SK-N-SH (cell line): ENCODE measurements at regions not wholly inside any gene's neighbourhood (a gene's known extent, or its start where the extent isn't known, plus 50 kb on each side); places are given as distances from the start of the nearest gene placed in this dataset.

Experiments used
- CTCF ChIA-PET: fragments of 300-600, 350-600 bp; formaldehyde crosslinking; extraction: SDS; loops from one replicate; lab custom pipeline; 2021; lab: Yijun Ruan, JAX
- POLR2A ChIA-PET: fragments of 350-600 bp; sonication (Branson Sonifier 250); formaldehyde crosslinking; extraction: SDS; loops from one replicate; lab custom pipeline; 2020; ENCODE audit warnings: antibody characterized with exemption, inconsistent platforms; lab: Yijun Ruan, JAX
- DNase-seq: peaks from one replicate; pipeline ENCODE4 v3.0.0; 2012
- H2AFZ ChIP-seq: fragments of 200-600 bp; sonication (generic); 2 replicates; pipeline ENCODE4 v1.8.1; 2016; ENCODE audit warnings: antibody characterized with exemption, mild to moderate bottlenecking, low read depth
- H3F3A ChIP-seq: fragments of 200-600 bp; sonication (generic); replicated peaks from 2 replicates; pipeline ENCODE3; 2016; ENCODE audit warnings: antibody characterized with exemption, mild to moderate bottlenecking; ENCODE audit not compliant: insufficient read depth
- H3K27ac ChIP-seq, 2 experiments: fragments of 200-500 bp in 1 of 2; fragments of 200-600 bp in 1 of 2; sonication (Bioruptor generic) in 1 of 2; sonication (generic), shearing (Covaris generic) in 1 of 2; 2 replicates each; pipeline versions ENCODE4 v1.5.1 to v1.6.1; 2014 to 2016; ENCODE audit warnings: low read depth in 2 of 2, inconsistent platforms in 1 of 2, low read length in 1 of 2, mild to moderate bottlenecking in 1 of 2, mixed read lengths in 1 of 2
- H3K27me3 ChIP-seq: fragments of 200-600 bp; sonication (generic), shearing (Covaris generic); 2 replicates; pipeline ENCODE4 v1.6.1; 2016; ENCODE audit warnings: mixed run types; ENCODE audit not compliant: insufficient read depth
- H3K36me3 ChIP-seq, 2 experiments: fragments of 200-500 bp in 1 of 2; fragments of 200-600 bp in 1 of 2; sonication (Bioruptor generic) in 1 of 2; sonication (generic) in 1 of 2; replicated peaks in 1 of 2; 2 replicates each; pipeline versions ENCODE3 to v1.5.1; 2014 to 2016; ENCODE audit warnings: low read length in 1 of 2, mild to moderate bottlenecking in 1 of 2; ENCODE audit not compliant: insufficient read depth in 2 of 2, control insufficient read depth in 1 of 2
- H3K4me1 ChIP-seq, 2 experiments: fragments of 200-500 bp in 1 of 2; fragments of 200-600 bp in 1 of 2; sonication (Bioruptor generic) in 1 of 2; sonication (generic), shearing (Covaris generic) in 1 of 2; 2 replicates each; pipeline versions ENCODE4 v1.5.1 to v1.6.1; 2014 to 2016; ENCODE audit warnings: low read depth in 1 of 2, low read length in 1 of 2, mixed run types in 1 of 2; ENCODE audit not compliant: insufficient read depth in 2 of 2, control insufficient read depth in 1 of 2
- H3K4me2 ChIP-seq: fragments of 200-600 bp; sonication (generic), shearing (Covaris generic); 2 replicates; pipeline ENCODE4 v1.6.1; 2017; ENCODE audit warnings: mixed run types
- H3K4me3 ChIP-seq, 2 experiments: fragments of 200-500 bp in 1 of 2; fragments of 200-600 bp in 1 of 2; sonication (Bioruptor generic) in 1 of 2; sonication (generic), shearing (Covaris generic) in 1 of 2; 2 replicates each; pipeline versions ENCODE4 v1.5.1 to v1.8.1; 2014 to 2016; ENCODE audit warnings: low read depth in 2 of 2, inconsistent platforms in 1 of 2, low read length in 1 of 2, mild to moderate bottlenecking in 1 of 2, mixed read lengths in 1 of 2, moderate library complexity in 1 of 2
- H3K79me2 ChIP-seq: fragments of 200-600 bp; sonication (generic); 2 replicates; pipeline ENCODE4 v1.8.1; 2017; ENCODE audit warnings: mild to moderate bottlenecking; ENCODE audit not compliant: insufficient read depth
- H3K9ac ChIP-seq: fragments of 200-600 bp; sonication (generic); 2 replicates; pipeline ENCODE4 v1.6.1; 2017; ENCODE audit warnings: mixed run types
- H3K9me2 ChIP-seq: fragments of 200-600 bp; sonication (generic); 2 replicates; pipeline ENCODE4 v1.6.1; 2017; ENCODE audit warnings: mixed run types
- H3K9me3 ChIP-seq: fragments of 200-600 bp; sonication (generic); 2 replicates; pipeline ENCODE4 v1.6.1; 2017; ENCODE audit warnings: mixed run types, mild to moderate bottlenecking, moderate library complexity
- H4K20me1 ChIP-seq: fragments of 200-600 bp; sonication (generic); 2 replicates; pipeline ENCODE4 v1.6.1; 2017; ENCODE audit warnings: mild to moderate bottlenecking, mixed run types; ENCODE audit not compliant: insufficient read depth
- CHD2 ChIP-seq: fragments of 150-350 bp; IDR thresholded peaks from 2 replicates; pipeline ENCODE4 v1.6.1; 2018; ENCODE audit warnings: low read length; ENCODE audit not compliant: partially characterized antibody
- CTCF ChIP-seq: fragments of 200-600 bp; sonication (generic); IDR thresholded peaks from 2 replicates; pipeline ENCODE4 v1.6.1; 2017; ENCODE audit warnings: antibody characterized with exemption, mild to moderate bottlenecking, moderate library complexity
- ELF1 ChIP-seq: IDR thresholded peaks from 2 replicates; pipeline ENCODE4 v1.4.0; 2012
- EP300 ChIP-seq, 2 experiments: IDR thresholded peaks; 2 replicates each; pipeline versions ENCODE4 v1.4.0 to v1.6.1; 2012; ENCODE audit warnings: borderline replicate concordance in 1 of 2, low read depth in 1 of 2, low read length in 1 of 2
- EZH2phosphoT487 ChIP-seq: fragments of 200-600 bp; sonication (generic); IDR thresholded peaks from 2 replicates; pipeline ENCODE4 v1.6.1; 2017; ENCODE audit warnings: low read depth, mixed run types, mild to moderate bottlenecking, antibody characterized with exemption, moderate library complexity, borderline replicate concordance
- IRF3 ChIP-seq: fragments of 150-350 bp; IDR thresholded peaks from 2 replicates; pipeline ENCODE4 v1.6.1; 2016; ENCODE audit warnings: mild to moderate bottlenecking, low read depth, low read length
- MAX ChIP-seq: IDR thresholded peaks from 2 replicates; pipeline ENCODE4 v1.4.0; 2012; ENCODE audit warnings: low read depth
- MEF2A ChIP-seq: IDR thresholded peaks from 2 replicates; pipeline ENCODE4 v1.4.0; 2012; ENCODE audit warnings: low read depth, borderline replicate concordance
- MXI1 ChIP-seq: IDR thresholded peaks from 2 replicates; pipeline ENCODE4 v1.6.1; 2012; ENCODE audit warnings: mild to moderate bottlenecking, low read depth, low read length, improper control_type of control experiment
- NRF1 ChIP-seq: IDR thresholded peaks from 2 replicates; pipeline ENCODE4 v1.6.1; 2012; ENCODE audit warnings: low read depth, mild to moderate bottlenecking, low read length
- PBX3 ChIP-seq: IDR thresholded peaks from 2 replicates; pipeline ENCODE4; 2012
- POLR2AphosphoS5 ChIP-seq: IDR thresholded peaks from 2 replicates; pipeline ENCODE4 v1.6.1; 2012; ENCODE audit warnings: low read depth, low read length
- RAD21 ChIP-seq: IDR thresholded peaks from 2 replicates; pipeline ENCODE4 v1.6.1; 2012; ENCODE audit warnings: mild to moderate bottlenecking, low read length
- RCOR1 ChIP-seq: fragments of 150-350 bp; IDR thresholded peaks from 2 replicates; pipeline ENCODE4 v1.6.1; 2017; ENCODE audit warnings: antibody characterized with exemption, low read length
- RXRA ChIP-seq: IDR thresholded peaks from 2 replicates; pipeline ENCODE4 v1.4.0; 2012; ENCODE audit warnings: low read depth, mild to moderate bottlenecking, borderline replicate concordance
- SIN3A ChIP-seq: IDR thresholded peaks from 2 replicates; pipeline ENCODE4 v1.6.1; 2012; ENCODE audit warnings: low read depth, mild to moderate bottlenecking, low read length, moderate library complexity, borderline replicate concordance
- SMC3 ChIP-seq: IDR thresholded peaks from 2 replicates; pipeline ENCODE4 v1.6.1; 2012; ENCODE audit warnings: low read depth, low read length, improper control_type of control experiment
- TAF1 ChIP-seq: IDR thresholded peaks from 2 replicates; pipeline ENCODE4 v1.6.1; 2012; ENCODE audit warnings: low read depth, mild to moderate bottlenecking, low read length, moderate library complexity, borderline replicate concordance
- TCF12 ChIP-seq: IDR thresholded peaks from 2 replicates; pipeline ENCODE4 v1.4.0; 2012
- TEAD4 ChIP-seq: IDR thresholded peaks from 2 replicates; pipeline ENCODE4 v1.4.0; 2012; ENCODE audit warnings: mild to moderate bottlenecking, borderline replicate concordance; ENCODE audit not compliant: insufficient read depth
- USF1 ChIP-seq: IDR thresholded peaks from 2 replicates; pipeline ENCODE4 v1.4.0; 2012; ENCODE audit warnings: low read depth, borderline replicate concordance
- WGBS: methylation state at CpG from one replicate; pipeline ENCODE4 v1.1.6; 2017; ENCODE audit warnings: low lambda C conversion rate; 5-methylcytosine and 5-hydroxymethylcytosine counted together

- TF ChIP-seq TAF1 (no peak), RAD21 (no peak), TCF12 (no peak), POLR2AphosphoS5 (no peak), RCOR1 (no peak), MAX (no peak), CTCF (no peak), PBX3 (no peak), MEF2A (no peak)
Observed at GRCh38 chr16:79988721-79989220, 388.2 kb upstream of the MAF start (continued).

- TF ChIP-seq ELF1 = no peak
- no peak for TF ChIP-seq EP300 (IDR thresholded peaks at IDR 0.05; ENCODE audit: borderline replicate concordance in 1 of 2, low read depth in 1 of 2, low read length in 1 of 2)
- no peak for TF ChIP-seq TEAD4
- TF ChIP-seq SMC3 = no peak
- TF ChIP-seq TCF12 = no peak
- TF ChIP-seq POLR2AphosphoS5 = no peak
- no peak for TF ChIP-seq RXRA
- TF ChIP-seq SIN3A = no peak
- no peak for TF ChIP-seq CHD2
- TF ChIP-seq TAF1 = no peak
- no peak for TF ChIP-seq EZH2phosphoT487
- TF ChIP-seq IRF3 = no peak
- no peak for TF ChIP-seq USF1
- no peak for TF ChIP-seq MXI1
- no peak for TF ChIP-seq NRF1
- H3K36me3 ChIP-seq = no peaks in the 10 kb centered on the region
- no peaks in the 10 kb centered on the region for H3K4me1 ChIP-seq
- DNase-seq = no peak
- H3F3A ChIP-seq = no peaks in the 10 kb centered on the region
- no peaks in the 10 kb centered on the region for H4K20me1 ChIP-seq
- no peak overlapping the region for H3K4me2 ChIP-seq
- ChIA-PET CTCF (no interaction called here), POLR2A (no interaction called here)
- no peaks in the 10 kb centered on the region for H3K9me3 ChIP-seq
- H3K9ac ChIP-seq = no peak overlapping the region
- no peak overlapping the region for H3K27ac ChIP-seq
- 50% methylated on average over 3 of the region's 3 CpGs for WGBS
- H3K27me3 ChIP-seq = no peaks in the 10 kb centered on the region
- H3K4me3 ChIP-seq = no peak overlapping the region
- H3K79me2 ChIP-seq = no peaks in the 10 kb centered on the region
- H2AFZ ChIP-seq = no peak overlapping the region
- H3K9me2 ChIP-seq = no peaks in the 10 kb centered on the region
Observed at GRCh38 chr16:79988089-79988488, 387.6 kb upstream of the MAF start.
